Ishikawa (cell line): ENCODE measurements at regions not wholly inside any gene's neighbourhood (a gene's known extent, or its start where the extent isn't known, plus 50 kb on each side); places are given as distances from the start of the nearest gene placed in this dataset.

ENCODE experiments used
- CEBPB ChIP-seq: IDR thresholded peaks from 2 replicates; pipeline ENCODE4 v1.6.1; 2012
- CREB1 ChIP-seq: IDR thresholded peaks from 2 replicates; pipeline ENCODE4 v1.6.1; 2012; ENCODE audit warnings: low read depth
- EGR1 ChIP-seq: IDR thresholded peaks from 2 replicates; pipeline ENCODE4 v1.6.1; 2012
- EP300 ChIP-seq: IDR thresholded peaks from 2 replicates; pipeline ENCODE4 v1.6.1; 2012; ENCODE audit warnings: borderline replicate concordance
- FOXM1 ChIP-seq: IDR thresholded peaks from 2 replicates; pipeline ENCODE4 v1.6.1; 2012; ENCODE audit warnings: low read depth, borderline replicate concordance
- NFIC ChIP-seq: IDR thresholded peaks from 2 replicates; pipeline ENCODE4 v1.6.1; 2012
- RAD21 ChIP-seq: IDR thresholded peaks from 2 replicates; pipeline ENCODE4 v1.6.1; 2012; ENCODE audit warnings: low read depth
- TAF1 ChIP-seq: IDR thresholded peaks from 2 replicates; pipeline ENCODE4 v1.6.1; 2012; ENCODE audit warnings: low read depth, mild to moderate bottlenecking
- TCF12 ChIP-seq: IDR thresholded peaks from 2 replicates; pipeline ENCODE4 v1.6.1; 2012; ENCODE audit warnings: low read depth
- TEAD4 ChIP-seq: IDR thresholded peaks from 2 replicates; pipeline ENCODE4 v1.6.1; 2012
- USF1 ChIP-seq: IDR thresholded peaks from 2 replicates; pipeline ENCODE4 v1.6.1; 2012
- YY1 ChIP-seq: IDR thresholded peaks from 2 replicates; pipeline ENCODE4 v1.6.1; 2012; ENCODE audit warnings: low read depth
- ZBTB7A ChIP-seq: IDR thresholded peaks from 2 replicates; pipeline ENCODE4 v1.6.1; 2012; ENCODE audit warnings: low read depth
- TF ChIP-seq, protein P1 (sequence below): IDR thresholded peaks from 2 replicates; pipeline ENCODE4 v1.6.1; 2012
- TF ChIP-seq, protein P2 (sequence below): IDR thresholded peaks from 2 replicates; pipeline ENCODE4 v1.6.1; 2012; ENCODE audit warnings: low read depth, mild to moderate bottlenecking

GRCh38 chr7:109996927-109997326, 1094.0 kb upstream of the LRRN3 start:
- TF ChIP-seq CEBPB (no peak), USF1 (no peak), EP300 (no peak), RAD21 (no peak), FOXM1 (no peak), ZBTB7A (no peak), YY1 (no peak), EGR1 (no peak), TAF1 (no peak), TEAD4 (no peak)
- TF ChIP-seq, protein P1, sequence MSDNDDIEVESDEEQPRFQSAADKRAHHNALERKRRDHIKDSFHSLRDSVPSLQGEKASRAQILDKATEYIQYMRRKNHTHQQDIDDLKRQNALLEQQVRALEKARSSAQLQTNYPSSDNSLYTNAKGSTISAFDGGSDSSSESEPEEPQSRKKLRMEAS, result no peak
- TF ChIP-seq, protein P2, sequence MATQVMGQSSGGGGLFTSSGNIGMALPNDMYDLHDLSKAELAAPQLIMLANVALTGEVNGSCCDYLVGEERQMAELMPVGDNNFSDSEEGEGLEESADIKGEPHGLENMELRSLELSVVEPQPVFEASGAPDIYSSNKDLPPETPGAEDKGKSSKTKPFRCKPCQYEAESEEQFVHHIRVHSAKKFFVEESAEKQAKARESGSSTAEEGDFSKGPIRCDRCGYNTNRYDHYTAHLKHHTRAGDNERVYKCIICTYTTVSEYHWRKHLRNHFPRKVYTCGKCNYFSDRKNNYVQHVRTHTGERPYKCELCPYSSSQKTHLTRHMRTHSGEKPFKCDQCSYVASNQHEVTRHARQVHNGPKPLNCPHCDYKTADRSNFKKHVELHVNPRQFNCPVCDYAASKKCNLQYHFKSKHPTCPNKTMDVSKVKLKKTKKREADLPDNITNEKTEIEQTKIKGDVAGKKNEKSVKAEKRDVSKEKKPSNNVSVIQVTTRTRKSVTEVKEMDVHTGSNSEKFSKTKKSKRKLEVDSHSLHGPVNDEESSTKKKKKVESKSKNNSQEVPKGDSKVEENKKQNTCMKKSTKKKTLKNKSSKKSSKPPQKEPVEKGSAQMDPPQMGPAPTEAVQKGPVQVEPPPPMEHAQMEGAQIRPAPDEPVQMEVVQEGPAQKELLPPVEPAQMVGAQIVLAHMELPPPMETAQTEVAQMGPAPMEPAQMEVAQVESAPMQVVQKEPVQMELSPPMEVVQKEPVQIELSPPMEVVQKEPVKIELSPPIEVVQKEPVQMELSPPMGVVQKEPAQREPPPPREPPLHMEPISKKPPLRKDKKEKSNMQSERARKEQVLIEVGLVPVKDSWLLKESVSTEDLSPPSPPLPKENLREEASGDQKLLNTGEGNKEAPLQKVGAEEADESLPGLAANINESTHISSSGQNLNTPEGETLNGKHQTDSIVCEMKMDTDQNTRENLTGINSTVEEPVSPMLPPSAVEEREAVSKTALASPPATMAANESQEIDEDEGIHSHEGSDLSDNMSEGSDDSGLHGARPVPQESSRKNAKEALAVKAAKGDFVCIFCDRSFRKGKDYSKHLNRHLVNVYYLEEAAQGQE, result no peak

DNA sequence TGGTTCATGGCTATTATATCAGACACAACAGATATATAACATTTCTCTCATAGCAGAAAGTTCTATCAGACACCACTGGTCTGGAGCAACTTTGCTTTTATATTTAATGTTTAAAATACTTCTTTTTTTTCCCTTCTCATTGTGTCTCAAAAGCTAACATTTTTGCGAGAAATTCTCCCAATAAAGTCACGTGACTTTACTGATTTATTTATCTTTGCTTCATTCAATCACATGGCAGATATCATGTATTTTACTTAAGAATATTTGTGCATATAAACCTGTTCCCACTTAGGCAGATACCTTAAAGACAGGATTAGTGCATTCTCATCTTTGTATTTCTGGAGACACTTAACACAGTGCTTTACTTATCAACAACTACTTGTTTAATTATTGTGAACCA, 1093.1 kb upstream of the LRRN3 start:
- no peak for TF ChIP-seq CREB1
- no peak for TF ChIP-seq NFIC
- TF ChIP-seq ZBTB7A, result no peak
- TF ChIP-seq, protein P2, result no peak
- no peak for TF ChIP-seq CEBPB
- no peak for TF ChIP-seq TAF1
- TF ChIP-seq YY1, result no peak
- no peak for TF ChIP-seq TCF12
- TF ChIP-seq FOXM1, result no peak
- TF ChIP-seq RAD21, result no peak
- no peak for TF ChIP-seq TEAD4
- TF ChIP-seq, protein P1, result no peak
- no peak for TF ChIP-seq USF1
- TF ChIP-seq EP300, result no peak
- no peak for TF ChIP-seq EGR1

GRCh38 chr7:110001254-110001938, 1089.5 kb upstream of the LRRN3 start:
- no peak for TF ChIP-seq FOXM1
- TF ChIP-seq TAF1, result no peak
- TF ChIP-seq, protein P1, result no peak
- TF ChIP-seq EP300, result no peak
- no peak for TF ChIP-seq TEAD4
- TF ChIP-seq NFIC, result no peak

DNA sequence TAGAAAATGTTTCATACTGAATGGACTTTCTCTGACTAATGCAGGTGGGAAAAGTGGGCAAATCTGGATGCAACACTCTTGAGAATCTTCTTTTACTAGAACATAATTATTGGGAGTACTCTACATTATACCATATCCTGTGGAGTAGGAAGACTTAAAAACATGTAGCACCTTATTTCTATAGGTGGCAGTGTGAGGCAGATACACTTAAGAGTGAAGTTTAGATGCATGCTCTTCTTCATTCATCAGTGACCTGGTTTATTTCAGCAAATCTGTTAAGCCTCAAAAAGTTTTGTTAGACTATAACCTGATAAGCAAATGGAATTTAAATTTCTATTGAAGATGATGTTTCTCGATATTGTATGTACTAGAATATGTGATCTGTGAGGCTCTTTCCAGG, 1087.1 kb upstream of the LRRN3 start:
- peak; percentile 25; the same call in 1 of the 2 replicates for TF ChIP-seq RAD21
- no peak for TF ChIP-seq TEAD4

DNA sequence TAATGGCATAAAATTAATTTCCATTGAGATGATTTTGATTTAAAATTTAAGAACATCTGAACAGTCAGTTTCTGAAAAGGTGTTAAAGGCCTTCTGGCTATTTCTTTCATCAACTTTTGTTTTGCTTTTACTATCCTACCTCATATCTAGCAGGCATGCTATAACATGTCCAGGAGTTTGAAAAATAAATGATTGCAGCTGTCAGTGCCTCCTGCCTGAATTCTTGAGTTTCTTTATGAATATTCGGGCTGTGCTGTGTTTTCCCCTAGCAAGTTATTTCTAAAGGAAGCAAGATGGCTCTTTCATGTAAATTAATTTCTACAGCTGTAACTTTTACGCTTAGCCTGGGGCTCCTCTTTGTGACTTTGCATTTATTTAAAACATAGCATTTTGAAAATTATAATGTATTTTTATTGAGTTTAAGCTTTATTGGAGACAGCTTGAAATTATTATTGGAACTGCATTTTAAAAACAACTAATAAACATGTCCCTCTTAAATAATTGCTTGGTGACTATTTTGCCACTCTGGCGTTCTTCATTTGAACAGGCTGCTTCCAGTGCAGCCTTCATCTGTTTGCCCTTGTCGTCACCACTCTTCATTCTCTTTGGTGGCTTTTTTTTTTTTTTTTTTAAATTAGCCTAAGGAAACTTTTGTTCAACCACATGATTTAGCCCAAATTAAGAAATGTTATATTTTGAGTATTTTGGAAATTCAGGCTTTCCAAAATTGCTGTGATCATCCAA, 1083.4 kb upstream of the LRRN3 start:
- no peak for TF ChIP-seq RAD21

GRCh38 chr7:110010359-110010758, 1080.6 kb upstream of the LRRN3 start:
- TF ChIP-seq TEAD4 (no peak), RAD21 (no peak), TAF1 (no peak)
